ENCODE measurements at regions not wholly inside any gene's neighbourhood (a gene's known extent, or its start where the extent isn't known, plus 50 kb on each side); places are given as distances from the start of the nearest gene placed in this dataset.

DNA sequence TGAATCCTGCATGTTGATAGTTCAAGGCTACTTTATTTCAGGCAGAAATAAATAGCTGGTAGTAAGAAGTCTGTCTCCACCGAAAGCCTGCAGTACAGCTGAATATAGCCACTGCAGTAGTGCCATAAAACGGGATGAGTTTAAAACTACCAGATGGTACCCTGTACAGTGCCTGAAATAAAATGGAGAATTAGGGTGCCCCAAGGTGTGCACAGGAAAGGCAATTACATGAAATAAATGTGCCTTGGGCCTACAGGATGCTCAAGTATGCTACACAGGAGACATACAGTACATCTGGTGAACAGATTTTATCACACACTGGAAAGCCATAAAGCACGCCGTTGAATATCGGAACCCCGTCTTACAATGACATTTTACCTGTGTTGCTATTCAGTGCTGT is 447.7 kb upstream of the HNRNPA3 start:
- TF ChIP-seq CTCF (conservative IDR thresholded peaks at IDR 0.05) (no peak), EZH2 (IDR thresholded peaks at IDR 0.05; ENCODE audit: low read depth) (no peak)

All from PC-9 (cell line).